HEK293 (cell line): ENCODE measurements at regions not wholly inside any gene's neighbourhood (a gene's known extent, or its start where the extent isn't known, plus 50 kb on each side); places are given as distances from the start of the nearest gene placed in this dataset.

Source experiments
- AEBP2 ChIP-seq: fragments of 450-650 bp; formaldehyde crosslinking; IDR thresholded peaks from 2 replicates; pipeline ENCODE4 v1.5.1; 2016; ENCODE audit warnings: missing biosample characterization, missing genetic modification characterization, borderline replicate concordance
- FEZF1 ChIP-seq: fragments of 450-650 bp; formaldehyde crosslinking; IDR thresholded peaks from 2 replicates; pipeline ENCODE4 v1.5.1; 2016; ENCODE audit warnings: missing biosample characterization, missing genetic modification characterization
- GLI2 ChIP-seq: fragments of 450-650 bp; formaldehyde crosslinking; IDR thresholded peaks from 2 replicates; pipeline ENCODE4; 2017; ENCODE audit warnings: missing biosample characterization, missing genetic modification characterization, low read depth, borderline replicate concordance
- GLIS1 ChIP-seq: fragments of 450-650 bp; formaldehyde crosslinking; IDR thresholded peaks from 2 replicates; pipeline ENCODE4 v1.5.1; 2016; ENCODE audit warnings: missing biosample characterization, missing genetic modification characterization
- GLIS2 ChIP-seq: fragments of 450-650 bp; formaldehyde crosslinking; IDR thresholded peaks from 2 replicates; pipeline ENCODE4 v1.5.1; 2016; ENCODE audit warnings: missing biosample characterization, missing genetic modification characterization
- HOXA7 ChIP-seq: sonication (generic); formaldehyde crosslinking; IDR thresholded peaks from 2 replicates; pipeline ENCODE4 v1.8.1; 2022; ENCODE audit warnings: missing genetic modification reagents, borderline replicate concordance
- KLF8 ChIP-seq: fragments of 450-650 bp; formaldehyde crosslinking; IDR thresholded peaks from 2 replicates; pipeline ENCODE4 v1.5.1; 2016; ENCODE audit warnings: missing biosample characterization, missing genetic modification characterization
- PBX3 ChIP-seq: sonication (generic); formaldehyde crosslinking; IDR thresholded peaks from 2 replicates; pipeline ENCODE4 v1.8.1; 2022; ENCODE audit warnings: mild to moderate bottlenecking, moderate library complexity, missing genetic modification reagents
- PRDM1 ChIP-seq: fragments of 450-650 bp; formaldehyde crosslinking; IDR thresholded peaks from 2 replicates; pipeline ENCODE4; 2016; ENCODE audit warnings: missing biosample characterization, missing genetic modification characterization
- PRDM4 ChIP-seq: fragments of 450-650 bp; formaldehyde crosslinking; IDR thresholded peaks from 2 replicates; pipeline ENCODE4 v1.5.1; 2017; ENCODE audit warnings: missing biosample characterization, missing genetic modification characterization
- SCRT2 ChIP-seq: fragments of 450-650 bp; formaldehyde crosslinking; IDR thresholded peaks from 2 replicates; pipeline ENCODE4 v1.5.1; 2016; ENCODE audit warnings: missing biosample characterization, missing genetic modification characterization
- SP7 ChIP-seq: fragments of 450-650 bp; formaldehyde crosslinking; IDR thresholded peaks from 2 replicates; pipeline ENCODE4 v1.5.1; 2016; ENCODE audit warnings: missing biosample characterization, missing genetic modification characterization
- ZBTB1 ChIP-seq: fragments of 450-650 bp; formaldehyde crosslinking; IDR thresholded peaks from 2 replicates; pipeline ENCODE4 v1.5.1; 2016; ENCODE audit warnings: missing biosample characterization, missing genetic modification characterization
- ZBTB20 ChIP-seq: fragments of 450-650 bp; formaldehyde crosslinking; IDR thresholded peaks from 2 replicates; pipeline ENCODE4 v1.5.1; 2016; ENCODE audit warnings: missing biosample characterization, missing genetic modification characterization
- ZNF155 ChIP-seq: fragments of 450-650 bp; formaldehyde crosslinking; IDR thresholded peaks from 2 replicates; pipeline ENCODE4 v1.5.1; 2016; ENCODE audit warnings: missing biosample characterization, missing genetic modification characterization
- ZNF157 ChIP-seq: fragments of 450-650 bp; formaldehyde crosslinking; IDR thresholded peaks from 2 replicates; pipeline ENCODE4 v1.5.1; 2016; ENCODE audit warnings: missing biosample characterization, missing genetic modification characterization
- ZNF19 ChIP-seq: fragments of 450-650 bp; formaldehyde crosslinking; IDR thresholded peaks from 2 replicates; pipeline ENCODE4; 2016; ENCODE audit warnings: missing biosample characterization, missing genetic modification characterization, low read depth
- ZNF23 ChIP-seq: fragments of 450-650 bp; formaldehyde crosslinking; IDR thresholded peaks from 2 replicates; pipeline ENCODE4 v1.5.1; 2016; ENCODE audit warnings: missing biosample characterization, missing genetic modification characterization, borderline replicate concordance
- ZNF239 ChIP-seq: fragments of 450-650 bp; formaldehyde crosslinking; IDR thresholded peaks from 2 replicates; pipeline ENCODE4 v1.5.1; 2016; ENCODE audit warnings: missing biosample characterization, missing genetic modification characterization
- ZNF266 ChIP-seq: fragments of 450-650 bp; formaldehyde crosslinking; IDR thresholded peaks from 2 replicates; pipeline ENCODE4 v1.5.1; 2016; ENCODE audit warnings: missing biosample characterization, missing genetic modification characterization, low read depth
- ZNF280C ChIP-seq: fragments of 450-650 bp; formaldehyde crosslinking; IDR thresholded peaks from 2 replicates; pipeline ENCODE4 v1.5.1; 2016; ENCODE audit warnings: missing biosample characterization, missing genetic modification characterization
- ZNF37A ChIP-seq: fragments of 450-650 bp; IDR thresholded peaks from 2 replicates; pipeline ENCODE4 v1.5.1; 2018; ENCODE audit warnings: missing biosample characterization, missing genetic modification characterization
- ZNF426 ChIP-seq: fragments of 450-650 bp; formaldehyde crosslinking; IDR thresholded peaks from 2 replicates; pipeline ENCODE4 v1.5.1; 2017; ENCODE audit warnings: missing biosample characterization, missing genetic modification characterization, mild to moderate bottlenecking, inconsistent platforms, moderate library complexity
- ZNF623 ChIP-seq: fragments of 450-650 bp; formaldehyde crosslinking; IDR thresholded peaks from 2 replicates; pipeline ENCODE4 v1.5.1; 2016; ENCODE audit warnings: missing biosample characterization, missing genetic modification characterization
- ZNF654 ChIP-seq: fragments of 450-650 bp; formaldehyde crosslinking; IDR thresholded peaks from 2 replicates; pipeline ENCODE4 v1.5.1; 2016; ENCODE audit warnings: low read depth, missing biosample characterization, missing genetic modification characterization
- ZNF707 ChIP-seq: fragments of 450-650 bp; formaldehyde crosslinking; IDR thresholded peaks from 2 replicates; pipeline ENCODE4 v1.5.1; 2016; ENCODE audit warnings: missing biosample characterization, missing genetic modification characterization
- ZNF747 ChIP-seq: fragments of 450-650 bp; formaldehyde crosslinking; IDR thresholded peaks from 2 replicates; pipeline ENCODE4 v1.5.1; 2016; ENCODE audit warnings: missing biosample characterization, missing genetic modification characterization
- ZNF785 ChIP-seq: fragments of 450-650 bp; formaldehyde crosslinking; IDR thresholded peaks from 2 replicates; pipeline ENCODE4 v1.5.1; 2016; ENCODE audit warnings: missing biosample characterization, missing genetic modification characterization
- ZNF791 ChIP-seq: fragments of 450-650 bp; formaldehyde crosslinking; IDR thresholded peaks from 2 replicates; pipeline ENCODE4 v1.5.1; 2016; ENCODE audit warnings: missing biosample characterization, missing genetic modification characterization
- ZSCAN16 ChIP-seq: fragments of 450-650 bp; formaldehyde crosslinking; IDR thresholded peaks from 2 replicates; pipeline ENCODE4 v1.5.1; 2016; ENCODE audit warnings: missing biosample characterization, missing genetic modification characterization
- TF ChIP-seq, protein P1 (sequence below): fragments of 450-650 bp; IDR thresholded peaks from 2 replicates; pipeline ENCODE4 v1.5.1; 2018; ENCODE audit warnings: missing biosample characterization, mild to moderate bottlenecking, missing genetic modification characterization

DNA sequence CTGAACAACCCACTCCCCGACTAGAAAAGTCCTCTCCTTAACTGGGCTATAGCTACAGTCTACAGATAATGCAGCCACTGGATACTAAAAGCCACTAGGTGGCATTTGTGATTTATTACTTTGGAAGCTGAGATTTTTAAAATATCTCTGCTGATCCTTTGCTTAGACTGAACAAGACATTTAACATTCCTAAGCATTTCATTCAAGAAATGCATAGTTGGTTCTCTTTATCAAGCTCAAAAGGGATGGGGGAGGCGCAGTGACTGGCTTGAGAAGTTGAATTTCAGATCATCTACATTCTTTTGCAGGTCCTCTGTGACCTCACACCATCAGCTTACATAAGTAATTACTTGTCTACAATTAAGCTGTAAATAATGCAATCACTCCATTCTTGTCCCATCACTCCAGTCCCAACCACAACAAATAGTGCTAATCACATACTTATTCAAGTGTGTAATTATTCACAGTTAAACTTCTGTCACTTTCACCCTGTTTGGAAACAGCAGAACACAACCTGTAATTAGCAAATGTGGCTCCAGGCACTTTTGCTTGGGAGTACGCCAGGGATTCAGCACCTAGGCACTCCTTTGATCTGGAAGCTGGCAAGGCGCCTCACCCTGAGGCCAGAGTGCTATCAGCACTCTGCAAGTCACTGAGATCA lies 203.6 kb downstream of the NOVA1 start (continued):
- TF ChIP-seq ZNF157 (no peak), GLIS1 (tag by site-specific recombination) (no peak), ZNF19 (tag by site-specific recombination) (no peak), ZNF426 (tag by site-specific recombination) (no peak), ZSCAN16 (tag by site-specific recombination) (no peak), PBX3 (CRISPR knock-in tag) (no peak), KLF8 (0 out of 2 replicates have a peak, but pooled peaks have one; percentile 16), ZNF23 (tag by site-specific recombination) (no peak), ZNF707 (tag by site-specific recombination) (no peak), ZNF654 (tag by site-specific recombination) (no peak), PRDM4 (tag by site-specific recombination) (0 out of 2 replicates have a peak, but pooled peaks have one; percentile 36), ZNF155 (tag by site-specific recombination) (no peak), ZNF747 (tag by site-specific recombination) (no peak), PRDM1 (tag by site-specific recombination) (no peak), ZNF37A (tag by site-specific recombination) (no peak), ZNF623 (no peak), GLIS2 (tag by site-specific recombination) (0 out of 2 replicates have a peak, but pooled peaks have one; percentile 15), ZBTB20 (no peak), ZNF266 (tag by site-specific recombination) (no peak), ZNF791 (no peak), ZNF785 (no peak), AEBP2 (tag by site-specific recombination) (no peak), ZBTB1 (tag by site-specific recombination) (no peak), HOXA7 (CRISPR knock-in tag) (no peak), GLI2 (tag by site-specific recombination) (no peak), ZNF239 (tag by site-specific recombination) (no peak), SP7 (tag by site-specific recombination) (peak; percentile 100), FEZF1 (tag by site-specific recombination) (peak; percentile 86), ZNF280C (tag by site-specific recombination) (no peak), SCRT2 (tag by site-specific recombination) (0 out of 2 replicates have a peak, but pooled peaks have one; percentile 32)
- TF ChIP-seq, protein P1, sequence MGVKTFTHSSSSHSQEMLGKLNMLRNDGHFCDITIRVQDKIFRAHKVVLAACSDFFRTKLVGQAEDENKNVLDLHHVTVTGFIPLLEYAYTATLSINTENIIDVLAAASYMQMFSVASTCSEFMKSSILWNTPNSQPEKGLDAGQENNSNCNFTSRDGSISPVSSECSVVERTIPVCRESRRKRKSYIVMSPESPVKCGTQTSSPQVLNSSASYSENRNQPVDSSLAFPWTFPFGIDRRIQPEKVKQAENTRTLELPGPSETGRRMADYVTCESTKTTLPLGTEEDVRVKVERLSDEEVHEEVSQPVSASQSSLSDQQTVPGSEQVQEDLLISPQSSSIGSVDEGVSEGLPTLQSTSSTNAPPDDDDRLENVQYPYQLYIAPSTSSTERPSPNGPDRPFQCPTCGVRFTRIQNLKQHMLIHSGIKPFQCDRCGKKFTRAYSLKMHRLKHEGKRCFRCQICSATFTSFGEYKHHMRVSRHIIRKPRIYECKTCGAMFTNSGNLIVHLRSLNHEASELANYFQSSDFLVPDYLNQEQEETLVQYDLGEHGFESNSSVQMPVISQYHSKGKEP (tag by site-specific recombination), result no peak
